CD4-positive, CD25-positive, alpha-beta regulatory T cell (primary cell): ENCODE measurements at regions not wholly inside any gene's neighbourhood (a gene's known extent, or its start where the extent isn't known, plus 50 kb on each side); places are given as distances from the start of the nearest gene placed in this dataset.
A peak's percentile ranks its signal among the peaks of the same experiment; 100 is the strongest.

Source experiments
- ATAC-seq, 2 donors: fragments of 150-1000 bp; cut with Tn5 transposase; one replicate each; pipeline ENCODE4 v1.10.0; 2021; ENCODE audit warnings: low read depth in 2 of 2, moderate number of reproducible peaks in 2 of 2, moderate library complexity in 1 of 2
- DNase-seq, 3 donors: peaks; one replicate each; pipeline versions ENCODE4 v3.0.0 to v3.0.0-alpha.2; 2012 to 2022; ENCODE audit warnings: mixed read lengths in 1 of 3
- H3K27ac ChIP-seq: one replicate; pipeline ENCODE4 v1.7.0; 2013; ENCODE audit warnings: mild to moderate bottlenecking, low read length; ENCODE audit not compliant: insufficient read depth, poor library complexity, severe bottlenecking
- H3K27me3 ChIP-seq: one replicate; pipeline ENCODE4 v1.7.0; 2013; ENCODE audit warnings: low read length; ENCODE audit not compliant: control insufficient read depth, insufficient read depth
- H3K36me3 ChIP-seq: one replicate; pipeline ENCODE4 v1.7.0; 2013; ENCODE audit warnings: mild to moderate bottlenecking, low read length, moderate library complexity; ENCODE audit not compliant: control insufficient read depth, insufficient read depth
- H3K4me1 ChIP-seq: 2 replicates; pipeline ENCODE4 v1.7.0; 2013; ENCODE audit warnings: mild to moderate bottlenecking, low read length; ENCODE audit not compliant: insufficient read depth, control insufficient read depth, poor library complexity, severe bottlenecking
- H3K4me3 ChIP-seq: one replicate; pipeline ENCODE4 v1.7.0; 2013; ENCODE audit warnings: low read depth, mild to moderate bottlenecking, low read length, moderate library complexity
- H3K9me3 ChIP-seq, 2 experiments: 1 replicate in 1 of 2; 2 replicates in 1 of 2; pipeline ENCODE4 v1.7.0; 2013; ENCODE audit warnings: low read length in 2 of 2, mild to moderate bottlenecking in 1 of 2, moderate library complexity in 1 of 2; ENCODE audit not compliant: control insufficient read depth in 2 of 2
- H3K27ac Mint-ChIP-seq, 3 donors: one replicate each; pipeline ENCODE4 v1.8.0; 2020 to 2022; ENCODE audit warnings: mild to moderate bottlenecking in 3 of 3, mixed read lengths in 3 of 3, moderate library complexity in 2 of 3
- H3K27me3 Mint-ChIP-seq: one replicate; pipeline ENCODE4 v1.8.0; 2022; ENCODE audit warnings: mild to moderate bottlenecking, mixed read lengths
- H3K36me3 Mint-ChIP-seq: one replicate; pipeline ENCODE4 v1.8.0; 2020; ENCODE audit warnings: mixed read lengths
- H3K4me1 Mint-ChIP-seq, 4 donors: one replicate each; pipeline ENCODE4 v1.8.0; 2020 to 2022; ENCODE audit warnings: mixed read lengths in 4 of 4, mild to moderate bottlenecking in 1 of 4
- H3K4me3 Mint-ChIP-seq, 4 donors: one replicate each; pipeline ENCODE4 v1.8.0; 2020 to 2022; ENCODE audit warnings: mild to moderate bottlenecking in 4 of 4, mixed read lengths in 4 of 4, moderate library complexity in 3 of 4
- H3K9me3 Mint-ChIP-seq, 7 donors: one replicate each; pipeline ENCODE4 v1.8.0; 2020 to 2022; ENCODE audit warnings: mixed read lengths in 7 of 7, mild to moderate bottlenecking in 3 of 7, moderate library complexity in 2 of 7

GRCh38 chr20:60263725-60264709 lies 305.8 kb downstream of the CDH26 start:
- H3K4me1 Mint-ChIP-seq = peaks cover 0 to 19% (median 5%) of the 10 kb centered on the region in 4 donors
- H3K27me3 Mint-ChIP-seq = peaks cover 5% of the 10 kb centered on the region
- H3K9me3 Mint-ChIP-seq = no peaks in the 10 kb centered on the region
- H3K27ac ChIP-seq = no peak overlapping the region
- H3K36me3 ChIP-seq = no peaks in the 10 kb centered on the region
- no peak overlapping the region for H3K27ac Mint-ChIP-seq
- H3K36me3 Mint-ChIP-seq = no peaks in the 10 kb centered on the region
- H3K4me3 ChIP-seq = no peak overlapping the region
- no peaks in the 10 kb centered on the region for H3K27me3 ChIP-seq
- H3K4me1 ChIP-seq = peaks cover 11% of the 10 kb centered on the region
- H3K4me3 Mint-ChIP-seq = no peak overlapping the region
- no peaks in the 10 kb centered on the region for H3K9me3 ChIP-seq
- ATAC-seq (no peak), DNase-seq (no peak)

- H3K4me3 ChIP-seq = no peak overlapping the region
- no peaks in the 10 kb centered on the region for H3K27me3 Mint-ChIP-seq
- no peaks in the 10 kb centered on the region for H3K36me3 ChIP-seq
- no peaks in the 10 kb centered on the region for H3K9me3 Mint-ChIP-seq
- peaks cover 11% of the 10 kb centered on the region for H3K4me1 ChIP-seq
- ATAC-seq = peak in 1 of 2 donors; percentile 31
- no peak overlapping the region for H3K27ac Mint-ChIP-seq
- peaks cover 0 to 21% (median 5%) of the 10 kb centered on the region in 4 donors for H3K4me1 Mint-ChIP-seq
- DNase-seq = peak in 1 of 3 donors; percentile 31
- no peak overlapping the region for H3K27ac ChIP-seq
- no peaks in the 10 kb centered on the region for H3K36me3 Mint-ChIP-seq
- no peak overlapping the region for H3K4me3 Mint-ChIP-seq
- no peaks in the 10 kb centered on the region for H3K9me3 ChIP-seq
- no peaks in the 10 kb centered on the region for H3K27me3 ChIP-seq
Observed at GRCh38 chr20:60266177-60266823, 308.1 kb downstream of the CDH26 start.

- peaks cover 24% of the 10 kb centered on the region for H3K4me1 ChIP-seq
- ATAC-seq = no peak
- no peak overlapping the region for H3K4me3 Mint-ChIP-seq
Observed at GRCh38 chr20:60268491-60268890, 310.3 kb downstream of the CDH26 start.

GRCh38 chr20:60269573-60270162 lies 311.4 kb downstream of the CDH26 start:
- no peaks in the 10 kb centered on the region for H3K27me3 ChIP-seq

More at GRCh38 chr20:60268491-60268890, 310.3 kb downstream of the CDH26 start:
- no peak overlapping the region for H3K27ac ChIP-seq
- Mint-ChIP-seq H3K27me3 (no peaks in the 10 kb centered on the region), H3K27ac (no peak overlapping the region), H3K36me3 (no peaks in the 10 kb centered on the region), H3K4me1 (peaks cover 3 to 24% (median 15%) of the 10 kb centered on the region in 4 donors), H3K9me3 (no peaks in the 10 kb centered on the region)
- H3K9me3 ChIP-seq = no peaks in the 10 kb centered on the region
- no peak overlapping the region for H3K4me3 ChIP-seq
- no peaks in the 10 kb centered on the region for H3K27me3 ChIP-seq
- H3K36me3 ChIP-seq = no peaks in the 10 kb centered on the region
- no peak for DNase-seq

GRCh38 chr20:60270341-60270740 lies 312.1 kb downstream of the CDH26 start:
- Histone ChIP-seq H3K36me3 (no peaks in the 10 kb centered on the region), H3K27ac (no peak overlapping the region), H3K4me1 (peaks cover 24% of the 10 kb centered on the region), H3K4me3 (no peak overlapping the region), H3K9me3 (no peaks in the 10 kb centered on the region), H3K27me3 (no peaks in the 10 kb centered on the region)
- H3K27me3 Mint-ChIP-seq = no peaks in the 10 kb centered on the region
- H3K4me1 Mint-ChIP-seq = peaks cover 3 to 27% (median 12%) of the 10 kb centered on the region in 4 donors
- H3K9me3 Mint-ChIP-seq = no peaks in the 10 kb centered on the region
- H3K36me3 Mint-ChIP-seq = no peaks in the 10 kb centered on the region
- H3K4me3 Mint-ChIP-seq = no peak overlapping the region
- H3K27ac Mint-ChIP-seq = peak overlapping the region in 1 of 3 donors; percentile 3
- ATAC-seq (no peak), DNase-seq (no peak)

More at GRCh38 chr20:60269573-60270162, 311.4 kb downstream of the CDH26 start:
- Histone ChIP-seq H3K4me3 (no peak overlapping the region), H3K4me1 (peaks cover 24% of the 10 kb centered on the region), H3K9me3 (no peaks in the 10 kb centered on the region), H3K27ac (no peak overlapping the region), H3K36me3 (no peaks in the 10 kb centered on the region)
- ATAC-seq = no peak
- H3K4me3 Mint-ChIP-seq = no peak overlapping the region
- no peak overlapping the region for H3K27ac Mint-ChIP-seq
- no peaks in the 10 kb centered on the region for H3K27me3 Mint-ChIP-seq
- H3K4me1 Mint-ChIP-seq = peaks cover 3 to 27% (median 13%) of the 10 kb centered on the region in 4 donors
- H3K36me3 Mint-ChIP-seq = no peaks in the 10 kb centered on the region
- no peak for DNase-seq
- no peaks in the 10 kb centered on the region for H3K9me3 Mint-ChIP-seq

GRCh38 chr20:60271597-60271996 lies 313.4 kb downstream of the CDH26 start:
- no peaks in the 10 kb centered on the region for H3K27me3 Mint-ChIP-seq
- no peaks in the 10 kb centered on the region for H3K9me3 ChIP-seq
- no peak overlapping the region for H3K4me3 ChIP-seq
- H3K4me3 Mint-ChIP-seq = no peak overlapping the region
- H3K36me3 ChIP-seq = no peaks in the 10 kb centered on the region
- H3K27me3 ChIP-seq = no peaks in the 10 kb centered on the region
- ATAC-seq = no peak
- peaks cover 3 to 16% (median 10%) of the 10 kb centered on the region in 4 donors for H3K4me1 Mint-ChIP-seq
- H3K4me1 ChIP-seq = peaks cover 14% of the 10 kb centered on the region
- H3K27ac ChIP-seq = no peak overlapping the region
- H3K27ac Mint-ChIP-seq = no peak overlapping the region
- no peak for DNase-seq
- H3K9me3 Mint-ChIP-seq = no peaks in the 10 kb centered on the region
- no peaks in the 10 kb centered on the region for H3K36me3 Mint-ChIP-seq

GRCh38 chr20:60272790-60273189 lies 314.6 kb downstream of the CDH26 start:
- Histone ChIP-seq H3K36me3 (no peaks in the 10 kb centered on the region), H3K9me3 (no peaks in the 10 kb centered on the region), H3K27ac (no peak overlapping the region), H3K27me3 (no peaks in the 10 kb centered on the region), H3K4me3 (peak overlapping the region; percentile 33), H3K4me1 (peaks cover 14% of the 10 kb centered on the region)
- H3K27ac Mint-ChIP-seq = peak overlapping the region in 1 of 3 donors; percentile 20
- DNase-seq (no peak), ATAC-seq (peak; percentile 28 to 39)
- peaks cover 3 to 15% (median 7%) of the 10 kb centered on the region in 4 donors for H3K4me1 Mint-ChIP-seq
- H3K36me3 Mint-ChIP-seq = no peaks in the 10 kb centered on the region
- H3K9me3 Mint-ChIP-seq = no peaks in the 10 kb centered on the region
- H3K27me3 Mint-ChIP-seq = no peaks in the 10 kb centered on the region
- peak overlapping the region in 2 of 4 donors; percentile 13 to 26 for H3K4me3 Mint-ChIP-seq
